ENCODE measurements at regions not wholly inside any gene's neighbourhood (a gene's known extent, or its start where the extent isn't known, plus 50 kb on each side); places are given as distances from the start of the nearest gene placed in this dataset.

GRCh38 chr10:2214805-2215204 lies 477.5 kb upstream of the ADARB2 start:
- no peak overlapping the region for H3K9ac ChIP-seq (ENCODE audit: low read depth in 1 of 2, low read length in 2 of 2)
- H3K9me3 ChIP-seq (ENCODE audit: control insufficient read depth in 4 of 4, low read length in 3 of 4): peaks cover 0 to 2% (median 0%) of the 10 kb centered on the region in 4 donors
- H3K4me3 ChIP-seq (ENCODE audit: low read depth in 1 of 3, low read length in 3 of 3): no peak overlapping the region
- no peaks in the 10 kb centered on the region for H3K36me3 ChIP-seq (ENCODE audit: control insufficient read depth in 4 of 4, insufficient read depth in 3 of 4, low read depth in 1 of 4, low read length in 3 of 4)
- H3K27me3 ChIP-seq (ENCODE audit: control insufficient read depth in 4 of 4, insufficient read depth in 4 of 4, low read length in 3 of 4): peaks cover 0 to 2% (median 0%) of the 10 kb centered on the region in 4 donors
- DNase-seq (ENCODE audit: low spot score): no peak
- TF ChIP-seq EGR1 (IDR thresholded peaks at IDR 0.05; ENCODE audit: low read depth in 2 of 2) (no peak), NR2F2 (IDR thresholded peaks at IDR 0.05) (no peak), ATF3 (IDR thresholded peaks at IDR 0.05) (no peak), RAD21 (IDR thresholded peaks at IDR 0.05) (no peak), TAF1 (conservative IDR thresholded peaks at IDR 0.05) (no peak), FOXA1 (IDR thresholded peaks at IDR 0.05) (no peak), REST (IDR thresholded peaks at IDR 0.05) (no peak), CTCF (IDR thresholded peaks at IDR 0.05; ENCODE audit: low read depth, low read length, missing input control) (no peak), RXRA (IDR thresholded peaks at IDR 0.05) (no peak), FOXA2 (IDR thresholded peaks at IDR 0.05) (no peak), YY1 (IDR thresholded peaks at IDR 0.05) (no peak), SP1 (IDR thresholded peaks at IDR 0.05) (no peak), ZBTB33 (IDR thresholded peaks at IDR 0.05) (no peak), MAX (IDR thresholded peaks at IDR 0.05) (no peak), HNF4A (conservative IDR thresholded peaks at IDR 0.05) (no peak), GABPA (IDR thresholded peaks at IDR 0.05 in 1 of 2, conservative IDR thresholded peaks at IDR 0.05 in 1 of 2) (no peak), HNF4G (IDR thresholded peaks at IDR 0.05) (no peak), JUND (IDR thresholded peaks at IDR 0.05) (no peak)
- 60% methylated on average over 10 of the region's 10 CpGs for WGBS
- no peaks in the 10 kb centered on the region for H3K4me1 ChIP-seq (ENCODE audit: control insufficient read depth in 4 of 4, insufficient read depth in 4 of 4, low read length in 3 of 4)
- H3K27ac ChIP-seq (ENCODE audit: low read depth in 1 of 2, low read length in 2 of 2): no peak overlapping the region
